ENCODE measurements at regions not wholly inside any gene's neighbourhood (a gene's known extent, or its start where the extent isn't known, plus 50 kb on each side); places are given as distances from the start of the nearest gene placed in this dataset.

- TF ChIP-seq TAF1 (IDR thresholded peaks at IDR 0.05; ENCODE audit: borderline replicate concordance, low read depth, low read length) (no peak), YY1 (IDR thresholded peaks at IDR 0.05; ENCODE audit: low read depth) (no peak), RFX5 (IDR thresholded peaks at IDR 0.05; ENCODE audit: low read length) (no peak)
Observed at GRCh38 chr5:57795203-57795602, 312.6 kb upstream of the ACTBL2 start.
